VCaP (cell line): ENCODE measurements at regions not wholly inside any gene's neighbourhood (a gene's known extent, or its start where the extent isn't known, plus 50 kb on each side); places are given as distances from the start of the nearest gene placed in this dataset.

Experiments used
- H3K27ac ChIP-seq: fragments of 450-650 bp; 2 replicates; pipeline ENCODE4 v1.5.1; 2017
- TF ChIP-seq, protein P1 (sequence below): fragments of 450-650 bp; conservative IDR thresholded peaks from 2 replicates; pipeline ENCODE4 v1.5.1; 2017; ENCODE audit warnings: mild to moderate bottlenecking, moderate library complexity

DNA sequence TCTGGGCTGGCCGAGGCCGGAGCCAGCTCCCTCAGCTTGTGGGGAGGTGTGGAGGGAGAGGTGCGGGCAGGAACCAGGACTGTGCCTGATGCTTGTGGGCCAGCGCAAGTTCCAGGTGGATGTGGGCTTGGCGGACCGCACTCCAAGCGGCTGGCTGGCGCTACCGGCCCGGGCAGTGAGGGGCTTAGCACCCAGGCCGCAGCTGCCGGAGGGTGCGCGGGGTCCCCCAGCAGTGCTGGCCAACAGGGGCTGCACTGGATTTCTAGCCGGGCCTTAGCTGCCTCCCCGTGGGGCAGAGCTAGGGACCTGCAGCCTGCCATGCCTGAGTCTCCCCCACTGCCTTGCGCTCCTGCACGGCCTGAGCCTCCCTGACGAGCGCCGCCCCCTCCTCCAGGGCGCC lies 242.8 kb downstream of the CCSER2 start:
- TF ChIP-seq, protein P1, sequence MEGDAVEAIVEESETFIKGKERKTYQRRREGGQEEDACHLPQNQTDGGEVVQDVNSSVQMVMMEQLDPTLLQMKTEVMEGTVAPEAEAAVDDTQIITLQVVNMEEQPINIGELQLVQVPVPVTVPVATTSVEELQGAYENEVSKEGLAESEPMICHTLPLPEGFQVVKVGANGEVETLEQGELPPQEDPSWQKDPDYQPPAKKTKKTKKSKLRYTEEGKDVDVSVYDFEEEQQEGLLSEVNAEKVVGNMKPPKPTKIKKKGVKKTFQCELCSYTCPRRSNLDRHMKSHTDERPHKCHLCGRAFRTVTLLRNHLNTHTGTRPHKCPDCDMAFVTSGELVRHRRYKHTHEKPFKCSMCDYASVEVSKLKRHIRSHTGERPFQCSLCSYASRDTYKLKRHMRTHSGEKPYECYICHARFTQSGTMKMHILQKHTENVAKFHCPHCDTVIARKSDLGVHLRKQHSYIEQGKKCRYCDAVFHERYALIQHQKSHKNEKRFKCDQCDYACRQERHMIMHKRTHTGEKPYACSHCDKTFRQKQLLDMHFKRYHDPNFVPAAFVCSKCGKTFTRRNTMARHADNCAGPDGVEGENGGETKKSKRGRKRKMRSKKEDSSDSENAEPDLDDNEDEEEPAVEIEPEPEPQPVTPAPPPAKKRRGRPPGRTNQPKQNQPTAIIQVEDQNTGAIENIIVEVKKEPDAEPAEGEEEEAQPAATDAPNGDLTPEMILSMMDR, result no peak
- no peak overlapping the region for H3K27ac ChIP-seq

DNA sequence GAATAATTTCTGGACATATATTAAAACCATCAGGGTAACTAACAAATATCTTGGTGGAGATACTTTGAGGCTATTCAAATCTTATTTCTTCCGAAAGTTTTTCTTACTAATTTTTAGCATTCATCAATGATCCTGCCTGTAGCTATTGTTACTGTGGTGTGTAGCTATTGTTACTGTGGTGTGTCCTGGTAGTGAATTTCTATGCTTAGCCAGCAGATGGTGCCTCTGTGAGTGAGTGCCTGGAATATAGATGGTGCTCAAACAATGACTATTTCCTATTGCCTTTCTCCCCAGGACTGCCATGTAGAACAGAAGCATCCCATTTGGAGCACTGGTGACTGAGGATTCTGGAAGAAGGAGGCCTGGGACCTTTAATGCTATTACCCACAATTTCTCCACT lies 245.7 kb downstream of the CCSER2 start:
- TF ChIP-seq, protein P1, result peak; percentile 49; the same call in 1 of the 2 replicates

DNA sequence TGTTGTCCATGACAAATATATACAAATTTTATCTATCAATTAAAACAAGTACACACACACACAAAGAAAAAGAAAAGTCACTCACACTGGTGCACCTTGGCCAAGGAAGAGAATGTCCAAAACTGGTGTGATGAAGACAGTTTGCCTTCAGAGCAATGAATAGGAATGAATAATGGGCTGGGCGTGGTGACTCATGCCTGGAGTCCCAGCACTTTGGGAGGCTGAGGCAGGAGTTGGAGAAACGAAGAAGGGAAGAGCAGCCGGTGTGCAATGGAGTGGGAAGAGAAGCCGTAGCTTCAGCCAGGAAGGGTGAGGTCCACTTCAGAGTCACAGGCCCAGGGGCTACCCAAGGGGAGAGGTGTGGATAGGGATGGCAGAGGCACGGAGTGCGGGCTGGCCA lies 253.6 kb downstream of the CCSER2 start:
- H3K27ac ChIP-seq, result no peak overlapping the region
- TF ChIP-seq, protein P1, result no peak

More for the DNA sequence above, 245.7 kb downstream of the CCSER2 start:
- H3K27ac ChIP-seq, result no peak overlapping the region

- TF ChIP-seq, protein P1, result no peak
- no peak overlapping the region for H3K27ac ChIP-seq
These were observed 255.1 kb downstream of the CCSER2 start for GRCh38 chr10:84583501-84583900.

DNA sequence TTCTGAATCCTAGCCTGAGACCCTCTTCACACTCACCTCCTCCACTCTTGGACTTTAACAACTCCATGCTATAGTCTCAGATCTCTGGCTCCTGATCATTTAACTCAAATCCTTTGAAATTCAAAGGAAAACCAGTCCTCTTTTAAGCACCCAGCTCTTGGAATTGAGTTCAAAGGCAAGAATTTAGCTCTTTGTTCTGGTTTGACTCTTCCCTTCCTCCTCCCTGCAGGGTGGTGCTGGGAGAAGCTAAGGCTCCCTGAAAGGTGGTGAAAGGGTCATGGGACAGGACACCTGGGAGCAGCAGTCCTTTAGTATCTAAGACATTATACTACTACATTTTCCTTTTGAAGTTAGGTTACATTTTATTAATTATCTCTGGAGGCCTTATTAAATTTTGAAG lies 259.4 kb downstream of the CCSER2 start:
- H3K27ac ChIP-seq, result no peak overlapping the region
- TF ChIP-seq, protein P1, result no peak

DNA sequence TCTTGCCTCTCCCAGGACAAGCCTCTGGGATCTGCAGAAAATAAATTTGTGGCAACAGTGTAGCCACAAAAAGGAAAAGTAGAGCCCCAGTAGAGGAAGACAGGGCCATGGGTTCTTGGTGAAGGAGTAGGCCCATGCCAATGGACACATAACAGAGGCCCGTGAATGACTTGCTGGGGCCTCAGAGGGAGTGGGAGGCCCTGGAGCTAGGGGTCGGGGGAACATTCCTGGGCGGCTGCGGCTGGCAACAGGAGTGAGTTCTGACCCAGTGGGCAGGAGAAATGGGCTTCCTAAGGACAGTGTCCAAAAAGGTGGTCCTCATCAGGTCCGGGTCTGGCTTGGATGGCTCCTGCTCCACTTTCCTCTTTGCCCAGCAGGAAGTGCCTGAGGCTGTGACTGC lies 260.0 kb downstream of the CCSER2 start:
- H3K27ac ChIP-seq, result no peak overlapping the region
- TF ChIP-seq, protein P1, result no peak

DNA sequence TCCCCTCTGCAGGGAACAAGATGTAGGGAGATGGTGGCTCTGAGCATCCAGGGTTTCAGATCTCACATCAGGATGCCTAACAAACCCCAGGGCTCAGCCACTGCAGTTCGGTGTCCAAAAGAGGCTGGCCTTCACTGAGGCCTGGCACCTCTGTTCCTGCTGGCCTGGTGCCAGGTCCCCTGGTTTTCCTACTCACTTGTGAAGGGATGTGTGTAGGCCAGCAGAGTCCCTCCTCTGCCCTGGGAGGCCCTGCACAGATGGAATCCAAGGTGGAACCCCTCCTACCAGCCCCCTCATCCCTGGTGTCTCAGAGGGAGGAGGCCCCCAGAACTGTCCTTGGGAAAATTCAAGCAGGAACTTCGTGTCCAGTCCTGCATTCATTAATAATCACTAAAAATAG lies 260.6 kb downstream of the CCSER2 start:
- TF ChIP-seq, protein P1, result no peak
- no peak overlapping the region for H3K27ac ChIP-seq
